WERI-Rb-1 (cell line): ENCODE measurements at regions not wholly inside any gene's neighbourhood (a gene's known extent, or its start where the extent isn't known, plus 50 kb on each side); places are given as distances from the start of the nearest gene placed in this dataset.
A peak's percentile ranks its signal among the peaks of the same experiment; 100 is the strongest.

Experiments used
- DNase-seq: peaks from one replicate; pipeline ENCODE4 v3.0.0-alpha.2; 2020
- H3K27ac ChIP-seq: fragments of 250-450 bp; sonication (Bioruptor Pico); 2 replicates; pipeline ENCODE4 v1.5.1; 2020; ENCODE audit warnings: mild to moderate bottlenecking, moderate library complexity
- H3K27me3 ChIP-seq: fragments of 250-450 bp; sonication (Bioruptor Pico); 2 replicates; pipeline ENCODE4 v1.5.1; 2021; ENCODE audit warnings: mild to moderate bottlenecking, low read depth, moderate library complexity; ENCODE audit not compliant: insufficient read depth, severe bottlenecking
- H3K36me3 ChIP-seq: fragments of 250-450 bp; sonication (Bioruptor Pico); 2 replicates; pipeline ENCODE4 v1.5.1; 2020; ENCODE audit warnings: mild to moderate bottlenecking, moderate library complexity
- H3K4me3 ChIP-seq: 2 replicates; pipeline ENCODE4 v1.5.1; 2011; ENCODE audit warnings: low read depth, mild to moderate bottlenecking, control low read depth, low read length
- H3K9me3 ChIP-seq: fragments of 250-450 bp; sonication (Bioruptor Pico); 2 replicates; pipeline ENCODE4 v1.5.1; 2021; ENCODE audit warnings: mild to moderate bottlenecking, moderate library complexity; ENCODE audit not compliant: severe bottlenecking
- TF ChIP-seq, protein P1 (sequence below): IDR thresholded peaks from 2 replicates; pipeline ENCODE4 v1.5.1; 2011; ENCODE audit warnings: low read depth, mild to moderate bottlenecking, control low read depth, inconsistent platforms, low read length

DNA sequence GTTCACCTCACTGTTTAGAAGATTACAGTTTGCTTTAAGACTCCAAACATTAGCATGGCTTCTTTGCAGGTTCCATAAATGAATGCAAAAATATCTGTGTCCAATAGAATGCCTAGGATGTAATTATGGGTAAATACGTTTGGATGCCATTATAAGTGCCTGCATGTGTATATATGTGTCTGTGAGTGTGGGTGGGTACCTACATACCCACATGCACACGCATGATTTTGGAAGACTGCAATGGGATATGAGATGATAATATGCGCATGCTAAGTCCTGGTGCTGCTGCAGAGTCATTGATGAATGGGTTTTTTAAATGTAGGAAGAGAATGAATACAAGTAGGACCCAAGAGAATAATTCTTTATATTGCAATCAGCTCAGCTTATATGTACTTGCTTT is 406.4 kb downstream of the ZSWIM6 start:
- no peak overlapping the region for H3K27ac ChIP-seq
- no peaks in the 10 kb centered on the region for H3K9me3 ChIP-seq
- TF ChIP-seq, protein P1, sequence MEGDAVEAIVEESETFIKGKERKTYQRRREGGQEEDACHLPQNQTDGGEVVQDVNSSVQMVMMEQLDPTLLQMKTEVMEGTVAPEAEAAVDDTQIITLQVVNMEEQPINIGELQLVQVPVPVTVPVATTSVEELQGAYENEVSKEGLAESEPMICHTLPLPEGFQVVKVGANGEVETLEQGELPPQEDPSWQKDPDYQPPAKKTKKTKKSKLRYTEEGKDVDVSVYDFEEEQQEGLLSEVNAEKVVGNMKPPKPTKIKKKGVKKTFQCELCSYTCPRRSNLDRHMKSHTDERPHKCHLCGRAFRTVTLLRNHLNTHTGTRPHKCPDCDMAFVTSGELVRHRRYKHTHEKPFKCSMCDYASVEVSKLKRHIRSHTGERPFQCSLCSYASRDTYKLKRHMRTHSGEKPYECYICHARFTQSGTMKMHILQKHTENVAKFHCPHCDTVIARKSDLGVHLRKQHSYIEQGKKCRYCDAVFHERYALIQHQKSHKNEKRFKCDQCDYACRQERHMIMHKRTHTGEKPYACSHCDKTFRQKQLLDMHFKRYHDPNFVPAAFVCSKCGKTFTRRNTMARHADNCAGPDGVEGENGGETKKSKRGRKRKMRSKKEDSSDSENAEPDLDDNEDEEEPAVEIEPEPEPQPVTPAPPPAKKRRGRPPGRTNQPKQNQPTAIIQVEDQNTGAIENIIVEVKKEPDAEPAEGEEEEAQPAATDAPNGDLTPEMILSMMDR, result no peak
- no peak for DNase-seq
- no peak overlapping the region for H3K4me3 ChIP-seq
- H3K36me3 ChIP-seq, result no peaks in the 10 kb centered on the region
- peaks cover 7% of the 10 kb centered on the region for H3K27me3 ChIP-seq

- Histone ChIP-seq H3K27me3 (peaks cover 5% of the 10 kb centered on the region), H3K9me3 (no peaks in the 10 kb centered on the region), H3K4me3 (no peak overlapping the region), H3K27ac (no peak overlapping the region), H3K36me3 (no peaks in the 10 kb centered on the region)
- no peak for DNase-seq
- TF ChIP-seq, protein P1, result peak; percentile 25; the same call in 1 of the 2 replicates
Observed at GRCh38 chr5:61744690-61745619, 412.9 kb downstream of the ZSWIM6 start.

GRCh38 chr5:61746831-61747575 is 414.9 kb downstream of the ZSWIM6 start:
- TF ChIP-seq, protein P1, result no peak
- Histone ChIP-seq H3K27ac (no peak overlapping the region), H3K9me3 (no peaks in the 10 kb centered on the region), H3K27me3 (peaks cover 5% of the 10 kb centered on the region), H3K4me3 (no peak overlapping the region), H3K36me3 (no peaks in the 10 kb centered on the region)
- no peak for DNase-seq

- H3K9me3 ChIP-seq, result no peaks in the 10 kb centered on the region
- no peaks in the 10 kb centered on the region for H3K36me3 ChIP-seq
- no peak overlapping the region for H3K27ac ChIP-seq
- TF ChIP-seq, protein P1, result no peak
- no peak overlapping the region for H3K4me3 ChIP-seq
- no peak for DNase-seq
- H3K27me3 ChIP-seq, result peaks cover 5% of the 10 kb centered on the region
Observed at GRCh38 chr5:61748121-61748520, 416.1 kb downstream of the ZSWIM6 start.

DNA sequence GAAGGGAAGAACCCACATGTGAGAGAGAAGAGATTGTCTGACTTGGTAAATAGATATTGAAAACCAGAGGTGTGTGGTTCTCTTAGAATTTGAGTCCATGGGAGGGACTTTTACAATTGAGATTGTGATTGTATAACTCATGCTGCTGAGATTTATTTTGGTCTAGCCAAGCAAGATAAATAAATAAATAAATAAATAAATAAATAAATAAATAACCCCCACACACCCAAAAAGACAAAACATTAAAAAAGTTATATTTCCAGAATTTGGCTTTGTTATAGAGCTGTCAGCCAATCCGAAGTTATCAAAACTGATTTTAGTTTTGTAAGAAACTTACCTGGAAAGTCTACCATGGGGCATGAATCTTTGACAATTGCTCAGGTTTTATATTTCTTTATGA is 416.6 kb downstream of the ZSWIM6 start:
- H3K4me3 ChIP-seq, result no peak overlapping the region
- no peak for DNase-seq
- peaks cover 7% of the 10 kb centered on the region for H3K27me3 ChIP-seq
- TF ChIP-seq, protein P1, result no peak
- H3K27ac ChIP-seq, result no peak overlapping the region
- no peaks in the 10 kb centered on the region for H3K9me3 ChIP-seq
- H3K36me3 ChIP-seq, result no peaks in the 10 kb centered on the region
